ENCODE measurements at regions not wholly inside any gene's neighbourhood (a gene's known extent, or its start where the extent isn't known, plus 50 kb on each side); places are given as distances from the start of the nearest gene placed in this dataset.

- H3K4me3 ChIP-seq (ENCODE audit: insufficient read depth, low read depth, low read length) = no peak overlapping the region
- H3K4ac ChIP-seq (ENCODE audit: low read depth, low read length) = no peak overlapping the region
- H2AK9ac ChIP-seq (replicated peaks; ENCODE audit: low read depth, low read length, poor library complexity) = no peak overlapping the region
- in situ Hi-C loops (cut with MboI; ENCODE audit: low sequenced_read_pairs) (no loop called here), intact Hi-C loops (cut with micrococcal nuclease) (no loop called here), dilution Hi-C loops (cut with HindIII; ENCODE audit: low sequenced_read_pairs, unreplicated experiment) (no loop called here)
- H3K23ac ChIP-seq (ENCODE audit: low read depth, low read length) = no peak overlapping the region
- no peak overlapping the region for H2BK15ac ChIP-seq (ENCODE audit: low read depth, low read length)
- H3K14ac ChIP-seq (replicated peaks; ENCODE audit: low read depth, low read length) = no peak overlapping the region
- no peaks in the 10 kb centered on the region for H4K20me1 ChIP-seq (ENCODE audit: insufficient read depth, low read length)
- H3K36me3 ChIP-seq (ENCODE audit: control insufficient read depth, insufficient read depth, low read length) = no peaks in the 10 kb centered on the region
- H2BK120ac ChIP-seq (ENCODE audit: low read depth, low read length) = no peak overlapping the region
- no TSS peak for BruUV-seq (replicated peaks)
- H4K5ac ChIP-seq (ENCODE audit: low read depth, low read length) = no peak overlapping the region
- no peaks in the 10 kb centered on the region for H3K79me1 ChIP-seq (ENCODE audit: low read depth in 1 of 2, low read length in 2 of 2)
- no peak overlapping the region for H3K56ac ChIP-seq (ENCODE audit: extremely low read depth, insufficient read depth, low read length)
- H3K9ac ChIP-seq (ENCODE audit: low read depth, low read length) = no peak overlapping the region
- H2AK5ac ChIP-seq (ENCODE audit: low read depth, low read length) = no peak overlapping the region
- no peak overlapping the region for H3K4me2 ChIP-seq (ENCODE audit: low read depth, low read length)
- no peak overlapping the region for H3K18ac ChIP-seq (ENCODE audit: low read depth, low read length)
- no peaks in the 10 kb centered on the region for H3K4me1 ChIP-seq (ENCODE audit: control insufficient read depth, insufficient read depth, low read length)
- no peak overlapping the region for H2BK5ac ChIP-seq (ENCODE audit: low read depth, low read length, poor library complexity, severe bottlenecking)
- H3K27me3 ChIP-seq (ENCODE audit: control insufficient read depth, insufficient read depth, low read length) = no peaks in the 10 kb centered on the region
- DNase-seq = peak; percentile 24
- WGBS, 2 experiments (ENCODE audit: extremely low coverage in 2 of 2, insufficient read length in 1 of 2) = 84% methylated on average over 13 of the region's 23 CpGs; no CpG with 5 or more reads in 1 of the 2 experiments
- ATAC-seq (ENCODE audit: low read depth) = no peak
- no peak overlapping the region for H4K8ac ChIP-seq (ENCODE audit: low read depth in 2 of 2, low read length in 2 of 2)
- H3K27ac ChIP-seq (ENCODE audit: insufficient read depth, low read length) = no peak overlapping the region
- POLR2A ChIA-PET (ENCODE audit: unreplicated experiment) = no interaction called here
- peaks cover 36% of the 10 kb centered on the region for H3K9me3 ChIP-seq (ENCODE audit: control insufficient read depth, insufficient read depth, low read length)
- no peaks in the 10 kb centered on the region for H3K9me1 ChIP-seq (ENCODE audit: insufficient read depth, low read length)
- H4K91ac ChIP-seq (ENCODE audit: insufficient read depth, low read depth, low read length) = no peak overlapping the region
- H2AFZ ChIP-seq (replicated peaks; ENCODE audit: low read length, poor library complexity) = no peak overlapping the region
- CTCF ChIA-PET = no interaction called here
- 0 out of 2 replicates have a peak, but pooled peaks have one; percentile 4 for TF ChIP-seq FOS (IDR thresholded peaks at IDR 0.05; ENCODE audit: low read depth, low read length)
- TF ChIP-seq MXI1 (IDR thresholded peaks at IDR 0.05; ENCODE audit: borderline replicate concordance, low read depth, low read length) = no peak
- H2BK20ac ChIP-seq (ENCODE audit: low read depth, low read length) = no peak overlapping the region
Measured at GRCh38 chr2:2663401-2664036, 332.4 kb upstream of the MYT1L start.
